ENCODE measurements at regions not wholly inside any gene's neighbourhood (a gene's known extent, or its start where the extent isn't known, plus 50 kb on each side); places are given as distances from the start of the nearest gene placed in this dataset.
"Not testable (repeated sequence)": the region's sequence is repeated elsewhere in the genome, so short reads cannot be mapped to it uniquely, and the experiment has no call there.

DNA sequence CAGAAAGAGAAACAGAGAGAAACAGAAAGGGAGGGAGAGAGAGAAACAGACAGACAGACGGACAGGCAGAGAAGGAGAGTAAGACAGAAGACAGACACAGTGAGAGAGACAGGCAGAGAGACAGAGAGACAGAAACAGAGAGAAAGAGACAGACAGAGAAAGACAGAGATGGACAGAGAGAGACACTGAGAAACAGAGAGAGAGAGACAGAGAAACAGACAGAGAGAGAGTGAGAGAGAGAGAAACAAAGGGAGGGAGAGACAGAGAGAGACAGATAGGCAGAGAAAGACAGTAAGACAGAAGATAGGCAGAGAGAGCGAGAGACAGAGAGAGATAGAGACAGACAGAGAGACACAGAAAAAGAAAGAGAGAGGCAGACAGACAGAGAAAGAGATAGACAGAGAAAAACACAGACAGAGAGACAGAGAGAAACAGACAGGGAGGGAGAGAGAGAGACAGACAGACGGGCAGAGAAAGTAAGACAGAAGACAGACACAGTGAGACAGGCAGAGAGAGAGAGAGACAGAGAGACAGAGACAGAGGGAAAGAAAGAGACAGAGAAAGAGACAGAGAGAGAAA, 753.4 kb upstream of the DEFB115 start:
- DNase-seq (no peak), FAIRE-seq (no peak)
- Histone ChIP-seq H3K4me1 (ENCODE audit: control insufficient read depth in 2 of 3, insufficient read depth in 2 of 3, low read depth in 1 of 3, low read length in 3 of 3) (no peaks in the 10 kb centered on the region), H3K27me3 (ENCODE audit: control insufficient read depth, insufficient read depth, low read length) (no peaks in the 10 kb centered on the region), H3K4me3 (ENCODE audit: low read length in 3 of 3) (no peak overlapping the region), H3K9me3 (ENCODE audit: control insufficient read depth in 2 of 3, insufficient read depth in 1 of 3, low read length in 3 of 3) (no peaks in the 10 kb centered on the region), H3K9ac (ENCODE audit: low read length in 3 of 3) (no peak overlapping the region), H3K27ac (ENCODE audit: low read depth in 2 of 2, low read length in 2 of 2) (no peak overlapping the region), H3K36me3 (ENCODE audit: control insufficient read depth in 2 of 3, insufficient read depth in 3 of 3, low read length in 3 of 3) (no peaks in the 10 kb centered on the region)
- intact Hi-C loops (cut with DNase I), result no loop called here
- TF ChIP-seq, protein P1, sequence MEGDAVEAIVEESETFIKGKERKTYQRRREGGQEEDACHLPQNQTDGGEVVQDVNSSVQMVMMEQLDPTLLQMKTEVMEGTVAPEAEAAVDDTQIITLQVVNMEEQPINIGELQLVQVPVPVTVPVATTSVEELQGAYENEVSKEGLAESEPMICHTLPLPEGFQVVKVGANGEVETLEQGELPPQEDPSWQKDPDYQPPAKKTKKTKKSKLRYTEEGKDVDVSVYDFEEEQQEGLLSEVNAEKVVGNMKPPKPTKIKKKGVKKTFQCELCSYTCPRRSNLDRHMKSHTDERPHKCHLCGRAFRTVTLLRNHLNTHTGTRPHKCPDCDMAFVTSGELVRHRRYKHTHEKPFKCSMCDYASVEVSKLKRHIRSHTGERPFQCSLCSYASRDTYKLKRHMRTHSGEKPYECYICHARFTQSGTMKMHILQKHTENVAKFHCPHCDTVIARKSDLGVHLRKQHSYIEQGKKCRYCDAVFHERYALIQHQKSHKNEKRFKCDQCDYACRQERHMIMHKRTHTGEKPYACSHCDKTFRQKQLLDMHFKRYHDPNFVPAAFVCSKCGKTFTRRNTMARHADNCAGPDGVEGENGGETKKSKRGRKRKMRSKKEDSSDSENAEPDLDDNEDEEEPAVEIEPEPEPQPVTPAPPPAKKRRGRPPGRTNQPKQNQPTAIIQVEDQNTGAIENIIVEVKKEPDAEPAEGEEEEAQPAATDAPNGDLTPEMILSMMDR (IDR thresholded peaks at IDR 0.05; ENCODE audit: borderline replicate concordance, extremely low read depth, insufficient read depth), result no peak

DNA sequence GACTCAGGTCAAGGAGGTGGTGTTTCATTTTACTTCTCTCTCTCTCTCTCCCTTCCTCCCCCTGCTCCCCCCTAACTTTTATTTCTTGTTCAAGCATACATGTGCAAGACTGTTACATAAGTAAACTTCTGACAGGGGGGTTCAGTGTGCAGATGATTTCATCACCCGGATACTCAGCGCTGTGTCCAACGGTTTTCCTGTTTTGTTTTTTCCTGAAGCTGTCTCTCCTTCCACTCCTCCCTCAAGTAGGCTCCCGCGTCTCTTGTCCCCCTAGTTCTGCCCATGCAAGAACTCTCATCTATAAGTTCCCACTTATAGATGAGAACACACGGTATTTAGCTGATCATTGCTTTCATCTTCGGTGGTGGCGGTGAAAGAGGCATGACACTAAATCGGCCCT, 751.9 kb upstream of the DEFB115 start:
- no peaks in the 10 kb centered on the region for H3K27me3 ChIP-seq (ENCODE audit: control insufficient read depth, insufficient read depth, low read length)
- no peaks in the 10 kb centered on the region for H3K4me1 ChIP-seq (ENCODE audit: control insufficient read depth in 2 of 3, insufficient read depth in 2 of 3, low read depth in 1 of 3, low read length in 3 of 3)
- H3K9ac ChIP-seq (ENCODE audit: low read length in 3 of 3), result no peak overlapping the region
- intact Hi-C loops (cut with DNase I), result no loop called here
- H3K9me3 ChIP-seq (ENCODE audit: control insufficient read depth in 2 of 3, insufficient read depth in 1 of 3, low read length in 3 of 3), result no peaks in the 10 kb centered on the region
- TF ChIP-seq, protein P1 (IDR thresholded peaks at IDR 0.05; ENCODE audit: borderline replicate concordance, extremely low read depth, insufficient read depth), result no peak
- no peak overlapping the region for H3K27ac ChIP-seq (ENCODE audit: low read depth in 2 of 2, low read length in 2 of 2)
- FAIRE-seq (no peak), DNase-seq (no peak)
- H3K36me3 ChIP-seq (ENCODE audit: control insufficient read depth in 2 of 3, insufficient read depth in 3 of 3, low read length in 3 of 3), result no peaks in the 10 kb centered on the region
- no peak overlapping the region for H3K4me3 ChIP-seq (ENCODE audit: low read length in 3 of 3)

DNA sequence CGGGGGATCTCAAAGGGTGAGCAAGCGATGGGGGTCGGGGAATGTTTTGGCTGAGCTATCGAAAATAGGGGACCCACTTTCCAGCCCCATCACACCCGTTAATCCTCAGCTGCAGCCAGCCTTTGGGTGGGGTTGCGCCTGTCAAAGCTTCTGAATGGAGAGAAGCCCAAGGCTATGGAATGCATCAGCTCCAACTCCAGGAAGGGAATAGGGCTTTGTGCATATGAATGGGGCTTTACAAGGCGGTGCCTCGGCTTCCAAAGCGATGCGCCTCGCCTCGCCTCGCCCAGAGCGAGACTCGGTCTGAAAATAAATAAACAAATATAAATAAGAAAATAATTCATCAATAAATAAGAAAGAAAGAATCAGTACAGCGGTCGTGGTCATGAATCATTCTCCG, 751.4 kb upstream of the DEFB115 start:
- Histone ChIP-seq H3K4me1 (ENCODE audit: control insufficient read depth in 2 of 3, insufficient read depth in 2 of 3, low read depth in 1 of 3, low read length in 3 of 3) (no peaks in the 10 kb centered on the region), H3K9ac (ENCODE audit: low read length in 3 of 3) (no peak overlapping the region), H3K27me3 (ENCODE audit: control insufficient read depth, insufficient read depth, low read length) (no peaks in the 10 kb centered on the region), H3K9me3 (ENCODE audit: control insufficient read depth in 2 of 3, insufficient read depth in 1 of 3, low read length in 3 of 3) (no peaks in the 10 kb centered on the region), H3K36me3 (ENCODE audit: control insufficient read depth in 2 of 3, insufficient read depth in 3 of 3, low read length in 3 of 3) (no peaks in the 10 kb centered on the region), H3K27ac (ENCODE audit: low read depth in 2 of 2, low read length in 2 of 2) (no peak overlapping the region), H3K4me3 (ENCODE audit: low read length in 3 of 3) (no peak overlapping the region)
- intact Hi-C loops (cut with DNase I), result no loop called here
- TF ChIP-seq, protein P1 (IDR thresholded peaks at IDR 0.05; ENCODE audit: borderline replicate concordance, extremely low read depth, insufficient read depth), result no peak
- FAIRE-seq (no peak), DNase-seq (no peak)

DNA sequence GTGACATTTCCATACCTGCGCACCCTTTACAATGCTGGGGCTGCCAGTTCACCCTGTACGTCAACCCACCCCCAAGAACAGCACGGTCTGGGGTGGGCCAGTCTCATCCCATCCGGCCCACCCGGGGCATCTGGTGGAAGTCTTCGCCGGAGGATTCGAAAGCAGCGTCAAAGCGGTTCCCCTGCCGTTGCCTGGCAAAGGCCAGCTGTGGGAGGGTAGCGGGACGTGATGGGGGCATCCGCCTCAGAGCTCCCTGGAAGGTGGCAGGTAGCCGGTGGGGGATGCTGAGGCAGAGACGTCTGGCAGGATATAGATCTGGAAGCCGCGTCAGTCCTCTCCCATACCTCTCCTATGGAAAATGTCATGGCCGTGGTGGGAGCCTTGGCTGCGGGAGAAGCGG, 749.1 kb upstream of the DEFB115 start:
- not testable (repeated sequence) for H3K4me3 ChIP-seq (ENCODE audit: low read length in 3 of 3); FAIRE-seq; DNase-seq

More for the DNA sequence above, 749.1 kb upstream of the DEFB115 start:
- H3K27me3 ChIP-seq (ENCODE audit: control insufficient read depth, insufficient read depth, low read length); H3K9ac ChIP-seq (ENCODE audit: low read length in 3 of 3); intact Hi-C loops (cut with DNase I); H3K9me3 ChIP-seq (ENCODE audit: control insufficient read depth in 2 of 3, insufficient read depth in 1 of 3, low read length in 3 of 3); H3K4me1 ChIP-seq (ENCODE audit: control insufficient read depth in 2 of 3, insufficient read depth in 2 of 3, low read depth in 1 of 3, low read length in 3 of 3); H3K36me3 ChIP-seq (ENCODE audit: control insufficient read depth in 2 of 3, insufficient read depth in 3 of 3, low read length in 3 of 3); H3K27ac ChIP-seq (ENCODE audit: low read depth in 2 of 2, low read length in 2 of 2): not testable (repeated sequence)

Measured in kidney (tissue), 13 donors.